IPS-20b (cell line): ENCODE measurements at regions not wholly inside any gene's neighbourhood (a gene's known extent, or its start where the extent isn't known, plus 50 kb on each side); places are given as distances from the start of the nearest gene placed in this dataset.

Experiments used
- H3K27ac ChIP-seq: one replicate; pipeline ENCODE4 v1.5.1; 2013; ENCODE audit warnings: low read length
- H3K27me3 ChIP-seq: 2 replicates; pipeline ENCODE4 v1.6.1; 2013; ENCODE audit warnings: mild to moderate bottlenecking, low read length, inconsistent platforms; ENCODE audit not compliant: insufficient read depth
- H3K36me3 ChIP-seq: 2 replicates; pipeline ENCODE4 v1.6.1; 2013; ENCODE audit warnings: low read depth, mild to moderate bottlenecking, inconsistent platforms, low read length, moderate library complexity; ENCODE audit not compliant: insufficient read depth
- H3K4me1 ChIP-seq: 2 replicates; pipeline ENCODE4 v1.6.1; 2013; ENCODE audit warnings: mild to moderate bottlenecking, control low read depth, inconsistent platforms, low read length, moderate library complexity; ENCODE audit not compliant: insufficient read depth
- H3K4me3 ChIP-seq: 2 replicates; pipeline ENCODE4 v1.5.1; 2013; ENCODE audit warnings: mild to moderate bottlenecking, low read length, inconsistent platforms
- H3K9ac ChIP-seq: 2 replicates; pipeline ENCODE4 v1.6.1; 2013; ENCODE audit warnings: low read depth, mild to moderate bottlenecking, inconsistent platforms, low read length, moderate library complexity
- H3K9me3 ChIP-seq: 2 replicates; pipeline ENCODE4 v1.6.1; 2013; ENCODE audit warnings: mild to moderate bottlenecking, low read depth, low read length, inconsistent platforms; ENCODE audit not compliant: insufficient read depth

DNA sequence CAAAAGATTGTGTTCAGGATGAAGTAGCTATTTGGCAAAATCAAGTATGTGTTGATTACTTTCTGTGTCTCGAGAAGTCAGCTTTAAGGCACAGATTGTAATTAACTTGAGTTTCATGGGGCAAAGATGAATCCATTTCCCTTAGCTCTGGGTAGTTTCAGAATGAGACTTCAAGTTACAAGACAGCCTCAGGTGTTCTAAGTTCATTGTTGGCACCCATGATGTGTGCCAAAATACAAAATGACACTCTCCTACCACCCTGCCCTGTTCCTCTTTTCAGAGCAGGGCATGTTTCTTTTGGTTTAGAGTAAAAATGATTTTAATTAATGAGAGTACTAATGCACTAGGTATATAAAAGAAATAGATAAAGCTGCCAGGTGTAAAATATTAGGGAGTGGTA, 797.6 kb upstream of the POT1 start:
- Histone ChIP-seq H3K27ac (no peak overlapping the region), H3K27me3 (no peaks in the 10 kb centered on the region), H3K36me3 (no peaks in the 10 kb centered on the region), H3K4me1 (no peaks in the 10 kb centered on the region), H3K9ac (no peak overlapping the region), H3K9me3 (no peaks in the 10 kb centered on the region), H3K4me3 (no peak overlapping the region)

DNA sequence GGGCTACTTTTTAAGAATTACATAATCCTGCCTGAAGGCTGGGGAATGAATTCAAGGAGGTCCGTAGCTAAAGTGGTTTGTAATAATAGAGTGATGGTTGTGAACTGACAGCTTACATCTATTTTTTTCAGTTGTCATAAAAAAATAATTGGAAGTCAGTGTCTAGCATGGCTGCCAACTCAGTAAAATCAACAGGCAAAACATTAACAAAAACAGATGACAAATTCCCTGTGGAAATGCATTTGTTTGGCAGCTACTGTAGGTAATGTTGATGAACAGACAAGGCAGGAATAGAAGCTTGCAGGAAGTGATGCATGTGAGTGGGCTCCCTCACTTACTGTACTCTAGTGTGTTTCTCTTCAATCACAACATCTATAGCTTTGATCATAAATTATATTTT, 766.0 kb upstream of the POT1 start:
- Histone ChIP-seq H3K27ac (no peak overlapping the region), H3K9ac (no peak overlapping the region), H3K36me3 (no peaks in the 10 kb centered on the region), H3K27me3 (no peaks in the 10 kb centered on the region), H3K4me3 (no peak overlapping the region), H3K9me3 (no peaks in the 10 kb centered on the region; the same call in 1 of the 2 replicates), H3K4me1 (no peaks in the 10 kb centered on the region)

DNA sequence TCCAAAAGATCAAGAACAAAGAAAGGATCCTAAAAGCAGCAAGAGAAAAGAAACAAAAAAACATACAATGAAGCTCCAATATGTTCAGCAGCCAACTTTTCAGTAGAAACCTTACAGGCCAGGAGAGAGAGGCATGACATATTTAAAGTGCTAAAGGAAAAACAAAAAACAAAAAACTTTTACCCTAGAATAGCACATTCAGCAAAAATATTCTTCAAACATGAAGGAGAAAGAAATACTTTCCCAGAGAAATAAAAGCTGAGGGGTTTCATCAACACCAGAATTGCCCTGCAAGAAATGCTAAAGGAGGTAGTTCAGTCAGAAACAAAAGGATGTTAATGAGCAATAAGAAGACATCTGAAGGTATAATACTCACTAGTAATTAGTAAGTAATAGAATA, 753.5 kb upstream of the POT1 start:
- H3K4me1 ChIP-seq, result no peaks in the 10 kb centered on the region; the same call in 1 of the 2 replicates
- no peak overlapping the region for H3K27ac ChIP-seq
- H3K27me3 ChIP-seq, result no peaks in the 10 kb centered on the region
- no peak overlapping the region for H3K4me3 ChIP-seq
- H3K9ac ChIP-seq, result no peak overlapping the region
- no peaks in the 10 kb centered on the region for H3K36me3 ChIP-seq
- H3K9me3 ChIP-seq, result no peaks in the 10 kb centered on the region

DNA sequence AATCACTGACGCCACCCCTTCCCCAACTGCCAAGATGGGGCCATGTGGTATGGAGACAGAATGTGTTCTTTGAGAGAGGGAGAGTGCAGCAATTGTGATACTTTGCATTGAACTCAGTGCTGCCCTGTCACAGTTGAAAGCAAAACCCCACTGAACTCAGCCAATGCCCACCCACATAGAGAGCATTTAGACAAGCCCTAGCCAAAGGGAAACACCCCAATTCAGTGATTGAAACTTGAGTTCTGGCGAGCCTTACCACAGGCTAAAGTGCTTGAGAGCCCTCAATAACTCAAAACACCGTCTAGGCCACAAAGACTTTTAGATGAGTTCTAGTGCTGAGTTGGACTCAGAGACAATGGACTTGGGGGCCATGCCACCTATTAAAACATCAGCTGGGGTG, 751.9 kb upstream of the POT1 start:
- no peak overlapping the region for H3K4me3 ChIP-seq

DNA sequence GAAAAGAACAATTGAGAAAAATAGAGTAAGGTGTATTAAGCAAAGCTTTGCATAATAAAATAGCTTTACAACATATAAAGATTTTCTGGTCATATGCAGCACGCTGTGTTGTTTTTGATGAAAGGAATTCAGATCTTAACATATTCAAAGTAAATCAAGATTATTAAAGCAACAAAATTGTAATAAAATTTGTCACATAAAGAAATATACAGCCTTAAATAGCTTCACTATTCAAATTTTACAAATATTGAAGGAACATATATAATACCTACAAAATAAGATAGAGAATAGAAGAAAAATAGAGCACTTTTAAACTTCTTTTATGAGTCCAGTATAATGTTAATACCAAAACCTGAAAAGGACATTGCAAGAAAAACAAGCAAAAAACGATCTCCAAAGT, 749.1 kb upstream of the POT1 start:
- H3K4me3 ChIP-seq, result no peak overlapping the region
- H3K27me3 ChIP-seq, result no peaks in the 10 kb centered on the region
- H3K27ac ChIP-seq, result no peak overlapping the region
- H3K9me3 ChIP-seq, result no peaks in the 10 kb centered on the region
- no peak overlapping the region for H3K9ac ChIP-seq
- no peaks in the 10 kb centered on the region for H3K36me3 ChIP-seq
- no peaks in the 10 kb centered on the region; the same call in 1 of the 2 replicates for H3K4me1 ChIP-seq

More for the DNA sequence above, 751.9 kb upstream of the POT1 start:
- no peaks in the 10 kb centered on the region for H3K36me3 ChIP-seq
- H3K27ac ChIP-seq, result no peak overlapping the region
- no peaks in the 10 kb centered on the region for H3K27me3 ChIP-seq
- no peaks in the 10 kb centered on the region; the same call in 1 of the 2 replicates for H3K4me1 ChIP-seq
- no peaks in the 10 kb centered on the region for H3K9me3 ChIP-seq
- no peak overlapping the region for H3K9ac ChIP-seq

DNA sequence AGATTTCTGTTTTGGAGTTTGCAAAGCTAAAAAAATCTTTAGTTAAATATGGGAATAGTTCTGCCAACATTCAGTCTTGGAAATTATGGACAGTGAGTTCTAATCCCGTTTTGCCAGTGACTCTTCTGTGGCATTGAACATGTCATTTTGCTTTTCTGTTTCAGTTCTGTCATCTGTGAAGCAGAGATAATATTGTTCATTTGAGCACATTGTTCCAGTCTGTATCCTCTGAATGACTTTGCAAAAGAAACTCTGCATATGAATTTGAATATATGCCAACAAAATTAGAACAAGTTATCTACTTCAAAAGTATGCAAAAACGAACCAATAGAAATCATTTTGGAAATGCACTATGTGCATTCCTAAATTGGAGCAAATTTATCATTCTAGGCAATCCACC, 746.0 kb upstream of the POT1 start:
- Histone ChIP-seq H3K27me3 (no peaks in the 10 kb centered on the region), H3K4me1 (no peaks in the 10 kb centered on the region), H3K27ac (no peak overlapping the region), H3K4me3 (no peak overlapping the region), H3K9ac (no peak overlapping the region), H3K9me3 (no peaks in the 10 kb centered on the region), H3K36me3 (no peaks in the 10 kb centered on the region)

DNA sequence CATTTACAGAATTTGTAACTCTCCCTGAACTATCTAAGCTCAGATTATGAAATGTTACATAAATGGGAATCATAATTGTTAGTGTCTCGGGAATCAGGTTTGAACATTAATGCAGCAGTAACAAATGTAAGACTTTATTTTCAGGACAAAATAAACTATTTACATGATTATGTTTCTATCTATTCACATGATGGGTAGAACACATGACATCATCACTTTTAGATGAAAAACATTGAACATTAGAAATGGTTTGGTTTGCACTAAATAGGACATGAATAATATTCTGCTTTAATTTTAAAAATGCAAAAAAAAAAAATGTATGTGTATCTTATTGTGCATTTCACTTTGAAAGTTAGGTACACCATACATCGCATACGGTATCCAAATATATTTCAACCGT, 745.5 kb upstream of the POT1 start:
- no peaks in the 10 kb centered on the region for H3K9me3 ChIP-seq
- H3K27ac ChIP-seq, result no peak overlapping the region
- no peaks in the 10 kb centered on the region for H3K4me1 ChIP-seq
- H3K4me3 ChIP-seq, result no peak overlapping the region
- no peaks in the 10 kb centered on the region for H3K27me3 ChIP-seq
- H3K9ac ChIP-seq, result no peak overlapping the region
- H3K36me3 ChIP-seq, result no peaks in the 10 kb centered on the region

DNA sequence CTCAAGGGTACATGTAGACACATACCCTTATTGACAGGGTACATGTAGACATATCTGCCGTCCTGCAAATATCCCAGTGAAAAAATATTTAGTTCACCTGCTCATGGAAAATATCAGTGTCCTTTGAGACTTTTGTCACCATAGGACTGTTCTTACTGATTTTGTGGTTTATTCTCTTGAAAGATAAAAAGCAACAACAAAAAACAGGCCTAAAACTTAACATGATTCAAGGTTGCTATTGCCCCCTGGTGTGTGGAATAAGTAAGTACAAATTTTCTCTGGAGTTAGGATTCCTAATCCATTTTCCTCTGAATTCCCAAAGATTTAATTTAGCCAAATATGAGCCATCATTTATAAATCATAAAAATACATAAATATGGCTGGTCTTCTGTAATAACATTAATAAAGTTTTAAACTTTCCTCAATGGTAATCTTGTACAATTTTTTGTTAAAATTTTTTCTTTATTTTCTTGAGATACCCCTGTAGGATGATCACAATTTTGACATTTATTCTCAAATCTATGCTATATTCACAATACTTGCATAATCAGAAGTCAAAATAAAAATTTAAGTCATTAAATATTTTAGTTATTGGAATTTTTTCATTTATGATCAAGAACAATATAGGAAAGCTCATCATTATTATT, 741.4 kb upstream of the POT1 start:
- Histone ChIP-seq H3K27ac (no peak overlapping the region), H3K9ac (no peak overlapping the region), H3K36me3 (no peaks in the 10 kb centered on the region), H3K4me3 (no peak overlapping the region), H3K27me3 (no peaks in the 10 kb centered on the region), H3K4me1 (no peaks in the 10 kb centered on the region), H3K9me3 (no peaks in the 10 kb centered on the region)

DNA sequence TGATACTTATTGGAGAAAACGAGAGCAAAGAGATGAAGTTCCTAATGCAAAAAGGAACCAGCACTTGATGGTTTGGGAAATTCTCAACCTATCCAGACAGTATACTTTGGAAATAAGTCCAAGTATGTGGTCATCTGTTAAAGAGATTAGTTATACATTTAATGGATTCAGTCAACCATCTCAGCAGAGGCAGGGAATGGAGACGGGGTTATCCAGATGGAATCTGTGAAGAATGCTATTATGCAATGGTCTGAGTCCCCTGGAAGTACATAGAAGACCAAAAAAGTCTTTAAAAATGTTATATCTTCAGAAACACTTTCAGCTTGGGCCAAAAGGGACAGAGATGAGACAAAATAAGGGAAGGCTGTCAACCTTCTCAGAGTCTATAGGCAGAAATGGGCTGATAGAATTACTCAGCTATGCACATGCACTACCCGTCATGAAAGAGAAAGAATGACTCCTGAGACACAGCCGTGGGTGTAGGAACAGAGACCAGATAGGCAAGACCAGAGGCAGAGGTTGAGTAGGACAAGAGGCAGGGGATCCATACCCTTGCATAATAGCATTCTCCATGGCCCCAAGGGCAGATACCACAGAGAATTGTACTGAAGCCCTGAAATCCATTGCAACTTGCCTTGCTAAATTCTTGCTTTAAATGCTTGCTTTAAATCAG, 738.8 kb upstream of the POT1 start:
- Histone ChIP-seq H3K27me3 (no peaks in the 10 kb centered on the region), H3K4me1 (no peaks in the 10 kb centered on the region), H3K27ac (no peak overlapping the region), H3K4me3 (no peak overlapping the region), H3K9me3 (no peaks in the 10 kb centered on the region), H3K36me3 (no peaks in the 10 kb centered on the region), H3K9ac (no peak overlapping the region)

DNA sequence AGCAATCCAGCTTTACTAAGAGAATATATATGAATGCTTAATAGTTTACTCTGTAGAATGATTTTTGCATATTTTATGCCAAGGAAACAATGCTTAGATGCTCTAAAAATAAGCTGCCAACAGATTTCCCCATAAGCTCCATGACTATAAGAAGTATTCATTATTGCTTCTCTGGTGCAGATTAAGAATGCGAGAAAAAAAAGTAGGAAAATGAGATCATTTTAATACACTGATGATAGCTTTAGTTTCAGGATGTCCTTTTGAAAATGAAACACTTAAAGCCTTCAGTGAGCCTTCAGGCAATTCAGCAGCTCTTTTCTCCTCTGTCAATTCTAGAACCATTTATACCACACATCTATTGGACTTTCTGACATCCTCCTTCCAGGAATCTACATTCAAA, 735.0 kb upstream of the POT1 start:
- Histone ChIP-seq H3K4me1 (peaks cover 16% of the 10 kb centered on the region; the same call in 1 of the 2 replicates), H3K9ac (no peak overlapping the region), H3K27ac (no peak overlapping the region), H3K36me3 (no peaks in the 10 kb centered on the region), H3K9me3 (no peaks in the 10 kb centered on the region; the same call in 1 of the 2 replicates), H3K27me3 (no peaks in the 10 kb centered on the region), H3K4me3 (no peak overlapping the region)

DNA sequence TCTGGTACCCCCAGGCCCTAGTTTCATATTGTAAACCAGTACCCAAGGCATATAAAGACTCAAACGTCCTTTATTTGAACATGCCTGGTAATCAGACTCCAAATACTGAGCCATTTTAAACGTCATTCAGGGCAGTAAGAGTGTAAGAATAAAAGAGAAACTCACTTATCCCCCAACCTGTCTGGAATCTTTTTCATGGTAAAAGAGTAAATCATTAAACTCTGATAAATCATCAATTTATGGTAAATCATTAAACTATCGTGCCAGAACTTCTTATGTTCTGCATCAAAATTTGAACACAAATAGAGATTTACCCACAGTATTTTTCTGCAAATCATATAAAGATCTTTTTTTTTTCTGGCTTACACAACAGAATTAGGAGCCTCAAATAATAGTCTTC, 734.3 kb upstream of the POT1 start:
- Histone ChIP-seq H3K9me3 (no peaks in the 10 kb centered on the region; the same call in 1 of the 2 replicates), H3K4me1 (peaks cover 16% of the 10 kb centered on the region; the same call in 1 of the 2 replicates), H3K9ac (no peak overlapping the region), H3K36me3 (no peaks in the 10 kb centered on the region), H3K27ac (no peak overlapping the region), H3K27me3 (no peaks in the 10 kb centered on the region), H3K4me3 (no peak overlapping the region)

DNA sequence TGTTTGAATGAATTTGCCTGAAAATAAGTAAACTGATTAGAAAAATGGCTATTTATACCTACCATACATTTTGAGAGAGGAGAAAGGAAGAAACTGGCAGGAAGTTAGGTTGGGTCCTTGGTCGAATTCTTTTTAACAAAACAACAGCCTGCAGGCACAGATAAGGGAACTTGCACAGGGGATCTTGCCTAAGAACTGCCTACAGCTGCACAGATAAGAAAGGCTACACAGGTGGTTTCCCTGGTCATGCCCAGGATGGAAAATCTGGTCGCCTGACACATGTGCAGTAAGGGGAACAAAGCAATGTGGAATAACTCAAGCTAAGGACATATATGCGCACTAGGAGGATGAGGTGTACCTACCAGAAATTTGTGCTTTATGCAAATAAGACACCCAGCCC, 732.1 kb upstream of the POT1 start:
- Histone ChIP-seq H3K27me3 (no peaks in the 10 kb centered on the region), H3K36me3 (no peaks in the 10 kb centered on the region), H3K4me1 (peaks cover 16% of the 10 kb centered on the region; the same call in 1 of the 2 replicates), H3K9me3 (no peaks in the 10 kb centered on the region; the same call in 1 of the 2 replicates), H3K9ac (no peak overlapping the region), H3K27ac (no peak overlapping the region), H3K4me3 (no peak overlapping the region)
